ENCODE measurements at regions not wholly inside any gene's neighbourhood (a gene's known extent, or its start where the extent isn't known, plus 50 kb on each side); places are given as distances from the start of the nearest gene placed in this dataset.

GRCh38 chr15:94083467-94084052, 147.8 kb upstream of the MCTP2 start:
- TF ChIP-seq CTCF (IDR thresholded peaks at IDR 0.05), result no peak
- TF ChIP-seq POLR2AphosphoS5 (IDR thresholded peaks at IDR 0.05), result no peak
- TF ChIP-seq POLR2A (IDR thresholded peaks at IDR 0.05), result no peak
